WTC11 (cell line): ENCODE measurements at regions not wholly inside any gene's neighbourhood (a gene's known extent, or its start where the extent isn't known, plus 50 kb on each side); places are given as distances from the start of the nearest gene placed in this dataset.

Source experiments
- CBFB ChIP-seq: sonication (generic); formaldehyde crosslinking; IDR thresholded peaks from 2 replicates; pipeline ENCODE4 v1.8.1; 2022; ENCODE audit warnings: mild to moderate bottlenecking, low read depth, missing genetic modification reagents
- ETV6 ChIP-seq: sonication (generic); formaldehyde crosslinking; IDR thresholded peaks from 2 replicates; pipeline ENCODE4 v1.8.1; 2022; ENCODE audit warnings: mild to moderate bottlenecking, missing genetic modification reagents
- FOXJ3 ChIP-seq: sonication (generic); formaldehyde crosslinking; IDR thresholded peaks from 2 replicates; pipeline ENCODE4 v1.9.0; 2021; ENCODE audit warnings: missing genetic modification reagents, mild to moderate bottlenecking, borderline replicate concordance
- IRF2 ChIP-seq: sonication (generic); formaldehyde crosslinking; IDR thresholded peaks from 2 replicates; pipeline ENCODE4 v1.8.0; 2022; ENCODE audit warnings: low read depth, missing genetic modification reagents, borderline replicate concordance
- MYBL2 ChIP-seq: sonication (generic); formaldehyde crosslinking; IDR thresholded peaks from 2 replicates; pipeline ENCODE4 v1.8.1; 2023; ENCODE audit warnings: mild to moderate bottlenecking, moderate library complexity, missing genetic modification reagents
- NR2C2 ChIP-seq: sonication (generic); formaldehyde crosslinking; IDR thresholded peaks from 2 replicates; pipeline ENCODE4 v1.8.0; 2022; ENCODE audit warnings: mild to moderate bottlenecking, missing genetic modification reagents
- SOX15 ChIP-seq: fragments of 250-450 bp; sonication (Bioruptor Pico); IDR thresholded peaks from 2 replicates; pipeline ENCODE4 v1.9.0; 2021; ENCODE audit warnings: mild to moderate bottlenecking
- TF ChIP-seq, protein P1 (sequence below): fragments of 200-600 bp; IDR thresholded peaks from 2 replicates; pipeline ENCODE4 v1.8.0; 2022; ENCODE audit warnings: antibody characterized with exemption
- TF ChIP-seq, protein P2 (sequence below): sonication (generic); formaldehyde crosslinking; IDR thresholded peaks from 2 replicates; pipeline ENCODE4 v1.8.1; 2022; ENCODE audit warnings: low read depth, missing genetic modification reagents, borderline replicate concordance

DNA sequence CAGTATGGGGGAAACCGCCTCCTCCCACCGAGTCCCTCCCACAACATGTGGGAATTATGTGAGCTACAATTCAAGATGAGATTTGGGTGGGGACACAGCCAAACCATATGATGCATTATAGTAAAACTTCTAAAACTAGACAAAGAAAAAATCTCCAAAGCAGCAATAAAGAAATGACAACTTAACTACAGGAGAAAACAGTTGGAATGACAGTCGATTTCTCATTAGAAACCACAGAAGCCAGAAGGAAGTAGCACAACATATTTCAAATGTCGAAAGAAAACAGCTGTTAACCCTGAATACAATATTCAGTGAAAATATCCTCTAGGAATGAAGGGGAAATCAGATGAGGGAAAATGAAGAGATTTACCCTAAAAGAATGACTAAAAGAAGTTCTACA lies 53.5 kb upstream of the TCF4 start:
- TF ChIP-seq NR2C2 (no peak), ETV6 (CRISPR knock-in tag) (no peak), SOX15 (CRISPR knock-in tag) (no peak), FOXJ3 (CRISPR knock-in tag) (no peak), CBFB (no peak), MYBL2 (CRISPR knock-in tag) (no peak), IRF2 (CRISPR knock-in tag) (no peak)
- TF ChIP-seq, protein P1, sequence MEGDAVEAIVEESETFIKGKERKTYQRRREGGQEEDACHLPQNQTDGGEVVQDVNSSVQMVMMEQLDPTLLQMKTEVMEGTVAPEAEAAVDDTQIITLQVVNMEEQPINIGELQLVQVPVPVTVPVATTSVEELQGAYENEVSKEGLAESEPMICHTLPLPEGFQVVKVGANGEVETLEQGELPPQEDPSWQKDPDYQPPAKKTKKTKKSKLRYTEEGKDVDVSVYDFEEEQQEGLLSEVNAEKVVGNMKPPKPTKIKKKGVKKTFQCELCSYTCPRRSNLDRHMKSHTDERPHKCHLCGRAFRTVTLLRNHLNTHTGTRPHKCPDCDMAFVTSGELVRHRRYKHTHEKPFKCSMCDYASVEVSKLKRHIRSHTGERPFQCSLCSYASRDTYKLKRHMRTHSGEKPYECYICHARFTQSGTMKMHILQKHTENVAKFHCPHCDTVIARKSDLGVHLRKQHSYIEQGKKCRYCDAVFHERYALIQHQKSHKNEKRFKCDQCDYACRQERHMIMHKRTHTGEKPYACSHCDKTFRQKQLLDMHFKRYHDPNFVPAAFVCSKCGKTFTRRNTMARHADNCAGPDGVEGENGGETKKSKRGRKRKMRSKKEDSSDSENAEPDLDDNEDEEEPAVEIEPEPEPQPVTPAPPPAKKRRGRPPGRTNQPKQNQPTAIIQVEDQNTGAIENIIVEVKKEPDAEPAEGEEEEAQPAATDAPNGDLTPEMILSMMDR: no peak
- TF ChIP-seq, protein P2, sequence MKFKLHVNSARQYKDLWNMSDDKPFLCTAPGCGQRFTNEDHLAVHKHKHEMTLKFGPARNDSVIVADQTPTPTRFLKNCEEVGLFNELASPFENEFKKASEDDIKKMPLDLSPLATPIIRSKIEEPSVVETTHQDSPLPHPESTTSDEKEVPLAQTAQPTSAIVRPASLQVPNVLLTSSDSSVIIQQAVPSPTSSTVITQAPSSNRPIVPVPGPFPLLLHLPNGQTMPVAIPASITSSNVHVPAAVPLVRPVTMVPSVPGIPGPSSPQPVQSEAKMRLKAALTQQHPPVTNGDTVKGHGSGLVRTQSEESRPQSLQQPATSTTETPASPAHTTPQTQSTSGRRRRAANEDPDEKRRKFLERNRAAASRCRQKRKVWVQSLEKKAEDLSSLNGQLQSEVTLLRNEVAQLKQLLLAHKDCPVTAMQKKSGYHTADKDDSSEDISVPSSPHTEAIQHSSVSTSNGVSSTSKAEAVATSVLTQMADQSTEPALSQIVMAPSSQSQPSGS (CRISPR knock-in tag): no peak
